Neural crest cell (in vitro differentiated cells): ENCODE measurements at regions not wholly inside any gene's neighbourhood (a gene's known extent, or its start where the extent isn't known, plus 50 kb on each side); places are given as distances from the start of the nearest gene placed in this dataset.

Source experiments
- DNase-seq: peaks from one replicate; pipeline ENCODE4 v3.0.0; 2021; ENCODE audit warnings: low read depth, mixed read lengths, low spot score
- H3K27ac Mint-ChIP-seq: one replicate; pipeline ENCODE4 v1.8.0; 2021; ENCODE audit warnings: mild to moderate bottlenecking, mixed read lengths; ENCODE audit not compliant: unreplicated experiment
- H3K27me3 Mint-ChIP-seq: 2 replicates; pipeline ENCODE4 v1.8.0; 2021; ENCODE audit warnings: low read depth, mild to moderate bottlenecking, mixed read lengths
- H3K36me3 Mint-ChIP-seq: 2 replicates; pipeline ENCODE4 v1.8.0; 2021; ENCODE audit warnings: low read depth, mild to moderate bottlenecking, mixed read lengths
- H3K4me1 Mint-ChIP-seq: 2 replicates; pipeline ENCODE4 v1.8.0; 2021; ENCODE audit warnings: mixed read lengths
- H3K4me3 Mint-ChIP-seq: one replicate; pipeline ENCODE4 v1.8.0; 2021; ENCODE audit warnings: mild to moderate bottlenecking, mixed read lengths
- H3K9me3 Mint-ChIP-seq: 2 replicates; pipeline ENCODE4 v1.8.0; 2021; ENCODE audit warnings: mixed read lengths
- CTCF ChIP-seq: fragments of 200-600 bp; sonication (generic); conservative IDR thresholded peaks from 2 replicates; pipeline ENCODE4 v1.5.0; 2021; ENCODE audit warnings: antibody characterized with exemption, mild to moderate bottlenecking

GRCh38 chr20:43842126-43843020 is 72.3 kb upstream of the TOX2 start:
- no peak for TF ChIP-seq CTCF
- DNase-seq: no peak
- Mint-ChIP-seq H3K36me3 (no peaks in the 10 kb centered on the region), H3K4me3 (no peak overlapping the region), H3K27me3 (peaks cover 6% of the 10 kb centered on the region), H3K9me3 (no peaks in the 10 kb centered on the region), H3K4me1 (peaks cover 4% of the 10 kb centered on the region), H3K27ac (no peak overlapping the region)

GRCh38 chr20:43840382-43841070 is 74.1 kb upstream of the TOX2 start:
- Mint-ChIP-seq H3K4me3 (no peak overlapping the region), H3K27me3 (peaks cover 6% of the 10 kb centered on the region), H3K9me3 (no peaks in the 10 kb centered on the region), H3K36me3 (no peaks in the 10 kb centered on the region), H3K4me1 (peaks cover 9% of the 10 kb centered on the region), H3K27ac (no peak overlapping the region)
- no peak for DNase-seq
- TF ChIP-seq CTCF: peak; percentile 43

- DNase-seq: no peak
- Mint-ChIP-seq H3K36me3 (no peaks in the 10 kb centered on the region), H3K4me3 (no peak overlapping the region), H3K9me3 (no peaks in the 10 kb centered on the region), H3K4me1 (peaks cover 16% of the 10 kb centered on the region), H3K27me3 (peaks cover 7% of the 10 kb centered on the region), H3K27ac (no peak overlapping the region)
- TF ChIP-seq CTCF: no peak
Measured at GRCh38 chr20:43839793-43840199, 74.9 kb upstream of the TOX2 start.

GRCh38 chr20:43838703-43839060 is 76.0 kb upstream of the TOX2 start:
- Mint-ChIP-seq H3K4me3 (no peak overlapping the region), H3K36me3 (no peaks in the 10 kb centered on the region), H3K27me3 (peaks cover 8% of the 10 kb centered on the region), H3K4me1 (peaks cover 20% of the 10 kb centered on the region), H3K9me3 (no peaks in the 10 kb centered on the region), H3K27ac (no peak overlapping the region)
- no peak for DNase-seq
- TF ChIP-seq CTCF: no peak

GRCh38 chr20:43837856-43838702 is 76.6 kb upstream of the TOX2 start:
- DNase-seq: no peak
- H3K27me3 Mint-ChIP-seq: peaks cover 8% of the 10 kb centered on the region
- TF ChIP-seq CTCF: no peak
- no peak overlapping the region for H3K4me3 Mint-ChIP-seq
- no peaks in the 10 kb centered on the region for H3K9me3 Mint-ChIP-seq
- peaks cover 20% of the 10 kb centered on the region for H3K4me1 Mint-ChIP-seq
- H3K36me3 Mint-ChIP-seq: no peaks in the 10 kb centered on the region
- no peak overlapping the region for H3K27ac Mint-ChIP-seq
